ENCODE measurements at regions not wholly inside any gene's neighbourhood (a gene's known extent, or its start where the extent isn't known, plus 50 kb on each side); places are given as distances from the start of the nearest gene placed in this dataset.

GRCh38 chrX:91039777-91040176, 394.9 kb upstream of the PABPC5 start:
- H3K14ac ChIP-seq (replicated peaks; ENCODE audit: low read depth, low read length), result no peak overlapping the region
- H3K27me3 ChIP-seq (ENCODE audit: control insufficient read depth, insufficient read depth, low read length), result no peaks in the 10 kb centered on the region
- no peaks in the 10 kb centered on the region for H3K4me1 ChIP-seq (ENCODE audit: control insufficient read depth, insufficient read depth, low read length)
- no peak overlapping the region for H3K4me2 ChIP-seq (ENCODE audit: low read depth, low read length)
- DNase-seq (no peak), ATAC-seq (ENCODE audit: low read depth) (no peak)
- no peak overlapping the region for H2BK15ac ChIP-seq (ENCODE audit: low read depth, low read length)
- H2AK9ac ChIP-seq (replicated peaks; ENCODE audit: low read depth, low read length, poor library complexity), result no peak overlapping the region
- H2AK5ac ChIP-seq (ENCODE audit: low read depth, low read length), result no peak overlapping the region
- no peak overlapping the region for H3K9ac ChIP-seq (ENCODE audit: low read depth, low read length)
- ChIA-PET CTCF (no interaction called here), POLR2A (ENCODE audit: unreplicated experiment) (no interaction called here)
- H3K9me1 ChIP-seq (ENCODE audit: insufficient read depth, low read length), result no peaks in the 10 kb centered on the region
- H3K23ac ChIP-seq (ENCODE audit: low read depth, low read length), result no peak overlapping the region
- H4K5ac ChIP-seq (ENCODE audit: low read depth, low read length), result no peak overlapping the region
- no peaks in the 10 kb centered on the region for H3K36me3 ChIP-seq (ENCODE audit: control insufficient read depth, insufficient read depth, low read length)
- 0 out of 2 replicates have a peak, but pooled peaks cover 3% of the 10 kb centered on the region for H3K9me3 ChIP-seq (ENCODE audit: control insufficient read depth, insufficient read depth, low read length)
- dilution Hi-C loops (cut with HindIII; ENCODE audit: low sequenced_read_pairs, unreplicated experiment), result no loop called here
- H3K18ac ChIP-seq (ENCODE audit: low read depth, low read length), result no peak overlapping the region
- H3K4me3 ChIP-seq (ENCODE audit: insufficient read depth, low read depth, low read length), result no peak overlapping the region
- H3K79me1 ChIP-seq (ENCODE audit: low read depth in 1 of 2, low read length in 2 of 2), result no peaks in the 10 kb centered on the region
- no peak overlapping the region for H2BK5ac ChIP-seq (ENCODE audit: low read depth, low read length, poor library complexity, severe bottlenecking)
- WGBS, 2 experiments (ENCODE audit: extremely low coverage in 2 of 2, insufficient read length in 1 of 2), result no CpG with 5 or more reads among the region's 2 CpGs
- in situ Hi-C loops (cut with MboI; ENCODE audit: low sequenced_read_pairs), result no loop called here
- H4K20me1 ChIP-seq (ENCODE audit: insufficient read depth, low read length), result no peaks in the 10 kb centered on the region
- H3K4ac ChIP-seq (ENCODE audit: low read depth, low read length), result no peak overlapping the region
- intact Hi-C loops (cut with micrococcal nuclease), result no loop called here
- no peak overlapping the region for H3K27ac ChIP-seq (ENCODE audit: insufficient read depth, low read length)
- H2BK120ac ChIP-seq (ENCODE audit: low read depth, low read length), result no peak overlapping the region
- no peak overlapping the region for H4K8ac ChIP-seq (ENCODE audit: low read depth in 2 of 2, low read length in 2 of 2)
- H4K91ac ChIP-seq (ENCODE audit: insufficient read depth, low read depth, low read length), result no peak overlapping the region
- H2AFZ ChIP-seq (replicated peaks; ENCODE audit: low read length, poor library complexity), result no peak overlapping the region
- no TSS peak for BruUV-seq (replicated peaks)
- no peak overlapping the region for H3K56ac ChIP-seq (ENCODE audit: extremely low read depth, insufficient read depth, low read length)
- no peak for TF ChIP-seq CEBPB (IDR thresholded peaks at IDR 0.05; ENCODE audit: low read depth, low read length)
- TF ChIP-seq NFE2L2 (IDR thresholded peaks at IDR 0.05; ENCODE audit: low read depth, low read length), result no peak
- no peak for TF ChIP-seq MAFK (IDR thresholded peaks at IDR 0.05; ENCODE audit: low read depth, low read length)
- no peak for TF ChIP-seq RAD21 (IDR thresholded peaks at IDR 0.05; ENCODE audit: low read length)
- TF ChIP-seq ELK1 (IDR thresholded peaks at IDR 0.05; ENCODE audit: borderline replicate concordance, low read depth, low read length), result no peak
- TF ChIP-seq USF2 (IDR thresholded peaks at IDR 0.05; ENCODE audit: low read depth, low read length), result no peak
- TF ChIP-seq CHD1 (IDR thresholded peaks at IDR 0.05; ENCODE audit: low read depth, low read length), result no peak
- TF ChIP-seq POLR2A (IDR thresholded peaks at IDR 0.05; ENCODE audit: low read depth, low read length), result no peak
- H2BK20ac ChIP-seq (ENCODE audit: low read depth, low read length), result no peak overlapping the region
